Neural progenitor cell (in vitro differentiated cells): ENCODE measurements at regions not wholly inside any gene's neighbourhood (a gene's known extent, or its start where the extent isn't known, plus 50 kb on each side); places are given as distances from the start of the nearest gene placed in this dataset.

Experiments used
- DNase-seq: peaks from one replicate; pipeline ENCODE4 v3.0.0-alpha.2; 2016; ENCODE audit warnings: low spot score
- H2AFZ ChIP-seq: fragments of 200-600 bp; sonication (generic); replicated peaks from 2 replicates; pipeline ENCODE4 v1.6.1; 2016; ENCODE audit warnings: antibody characterized with exemption
- H3F3A ChIP-seq: fragments of 200-600 bp; sonication (generic); 2 replicates; pipeline ENCODE4 v1.6.1; 2016; ENCODE audit warnings: antibody characterized with exemption, low read depth
- H3K27ac ChIP-seq: fragments of 200-600 bp; sonication (generic); 2 replicates; pipeline ENCODE4 v1.5.1; 2016; ENCODE audit warnings: mild to moderate bottlenecking
- H3K27me3 ChIP-seq: fragments of 200-600 bp; sonication (generic); 2 replicates; pipeline ENCODE4 v1.6.1; 2016; ENCODE audit warnings: mild to moderate bottlenecking, moderate library complexity
- H3K36me3 ChIP-seq: fragments of 200-600 bp; sonication (generic); 2 replicates; pipeline ENCODE4 v1.5.1; 2016
- H3K4me1 ChIP-seq: fragments of 200-600 bp; sonication (generic); 2 replicates; pipeline ENCODE4 v1.6.1; 2016; ENCODE audit warnings: mixed run types
- H3K4me2 ChIP-seq: fragments of 200-600 bp; sonication (generic); 2 replicates; pipeline ENCODE4 v1.6.1; 2016
- H3K4me3 ChIP-seq: fragments of 200-600 bp; sonication (generic); 2 replicates; pipeline ENCODE4 v1.5.1; 2016
- H3K79me2 ChIP-seq: fragments of 200-600 bp; sonication (generic); 2 replicates; pipeline ENCODE4 v1.6.1; 2016; ENCODE audit warnings: low read depth
- H3K9ac ChIP-seq: fragments of 200-600 bp; sonication (generic); 2 replicates; pipeline ENCODE4 v1.6.1; 2016
- H3K9me3 ChIP-seq: fragments of 200-600 bp; sonication (generic); 2 replicates; pipeline ENCODE4 v1.5.1; 2016; ENCODE audit warnings: low read depth
- H4K20me1 ChIP-seq: fragments of 200-600 bp; sonication (generic); 2 replicates; pipeline ENCODE4 v1.6.1; 2016; ENCODE audit warnings: low read depth
- H3K27ac Mint-ChIP-seq: 3 replicates; pipeline ENCODE4 v1.8.0; 2021; ENCODE audit warnings: mixed read lengths
- H3K27me3 Mint-ChIP-seq: 2 replicates; pipeline ENCODE4 v1.8.0; 2022; ENCODE audit warnings: low read depth, mild to moderate bottlenecking, inconsistent platforms, moderate library complexity, mixed read lengths; ENCODE audit not compliant: insufficient read depth
- H3K36me3 Mint-ChIP-seq: 3 replicates; pipeline ENCODE4 v1.8.0; 2021; ENCODE audit warnings: mixed read lengths
- H3K4me1 Mint-ChIP-seq: 3 replicates; pipeline ENCODE4 v1.8.0; 2021; ENCODE audit warnings: mixed read lengths
- H3K4me3 Mint-ChIP-seq: 3 replicates; pipeline ENCODE4 v1.8.0; 2021; ENCODE audit warnings: mild to moderate bottlenecking, moderate library complexity, mixed read lengths
- H3K9me3 Mint-ChIP-seq: 3 replicates; pipeline ENCODE4 v1.8.0; 2020; ENCODE audit warnings: mixed read lengths
- CTCF ChIP-seq: fragments of 200-600 bp; sonication (generic); IDR thresholded peaks from 2 replicates; pipeline ENCODE4 v1.5.1; 2017; ENCODE audit warnings: antibody characterized with exemption, mild to moderate bottlenecking
- EZH2 ChIP-seq: fragments of 200-600 bp; sonication (generic); IDR thresholded peaks from 2 replicates; pipeline ENCODE4 v1.6.1; 2017; ENCODE audit warnings: antibody characterized with exemption, mild to moderate bottlenecking, moderate library complexity
- EZH2phosphoT487 ChIP-seq: fragments of 200-600 bp; sonication (generic); IDR thresholded peaks from 2 replicates; pipeline ENCODE4 v1.6.1; 2017; ENCODE audit warnings: antibody characterized with exemption

GRCh38 chr4:124501576-124501975 lies 211.0 kb downstream of the ANKRD50 start:
- H2AFZ ChIP-seq: no peak overlapping the region
- no peaks in the 10 kb centered on the region for H3K36me3 ChIP-seq
- no peak overlapping the region for H3K4me3 Mint-ChIP-seq

GRCh38 chr4:124504431-124504830 lies 208.1 kb downstream of the ANKRD50 start:
- H3K9me3 Mint-ChIP-seq: no peaks in the 10 kb centered on the region
- no peak overlapping the region for H3K27ac Mint-ChIP-seq
- no peaks in the 10 kb centered on the region for H3K36me3 ChIP-seq
- no peak for DNase-seq
- H2AFZ ChIP-seq: no peak overlapping the region
- H4K20me1 ChIP-seq: no peaks in the 10 kb centered on the region
- H3K79me2 ChIP-seq: no peaks in the 10 kb centered on the region
- peaks cover 5% of the 10 kb centered on the region for H3K4me1 ChIP-seq
- no peak overlapping the region for H3K9ac ChIP-seq
- H3K27me3 Mint-ChIP-seq: peaks cover 2% of the 10 kb centered on the region
- H3K9me3 ChIP-seq: no peaks in the 10 kb centered on the region
- no peak overlapping the region for H3K27ac ChIP-seq
- no peaks in the 10 kb centered on the region for H3K36me3 Mint-ChIP-seq
- H3K4me2 ChIP-seq: no peak overlapping the region
- H3K4me1 Mint-ChIP-seq: peaks cover 10% of the 10 kb centered on the region
- no peaks in the 10 kb centered on the region for H3K27me3 ChIP-seq
- H3K4me3 ChIP-seq: no peak overlapping the region
- no peak for TF ChIP-seq CTCF
- no peak for TF ChIP-seq EZH2phosphoT487
- no peak for TF ChIP-seq EZH2
- no peaks in the 10 kb centered on the region for H3F3A ChIP-seq
- no peak overlapping the region for H3K4me3 Mint-ChIP-seq

More at GRCh38 chr4:124501576-124501975, 211.0 kb downstream of the ANKRD50 start:
- Mint-ChIP-seq H3K4me1 (peaks cover 20% of the 10 kb centered on the region), H3K27me3 (no peaks in the 10 kb centered on the region), H3K27ac (no peak overlapping the region), H3K36me3 (no peaks in the 10 kb centered on the region), H3K9me3 (no peaks in the 10 kb centered on the region)
- Histone ChIP-seq H3K27me3 (no peaks in the 10 kb centered on the region), H3K9me3 (no peaks in the 10 kb centered on the region), H3K4me3 (no peak overlapping the region), H3F3A (no peaks in the 10 kb centered on the region), H3K4me1 (peaks cover 15% of the 10 kb centered on the region), H4K20me1 (no peaks in the 10 kb centered on the region), H3K79me2 (no peaks in the 10 kb centered on the region), H3K4me2 (no peak overlapping the region), H3K9ac (no peak overlapping the region), H3K27ac (no peak overlapping the region)
- TF ChIP-seq EZH2phosphoT487: no peak
- no peak for TF ChIP-seq CTCF
- no peak for TF ChIP-seq EZH2
- DNase-seq: no peak

GRCh38 chr4:124505211-124505610 lies 207.3 kb downstream of the ANKRD50 start:
- H3K27ac ChIP-seq: no peak overlapping the region
- Mint-ChIP-seq H3K4me3 (no peak overlapping the region), H3K27me3 (peaks cover 2% of the 10 kb centered on the region), H3K9me3 (no peaks in the 10 kb centered on the region), H3K36me3 (no peaks in the 10 kb centered on the region), H3K27ac (no peak overlapping the region), H3K4me1 (peaks cover 3% of the 10 kb centered on the region)
- H3K9ac ChIP-seq: no peak overlapping the region
- no peak overlapping the region for H2AFZ ChIP-seq
- TF ChIP-seq CTCF: no peak
- TF ChIP-seq EZH2phosphoT487: no peak
- no peak for TF ChIP-seq EZH2
- no peaks in the 10 kb centered on the region for H3K79me2 ChIP-seq
- no peak overlapping the region for H3K4me3 ChIP-seq
- H3K36me3 ChIP-seq: no peaks in the 10 kb centered on the region
- no peaks in the 10 kb centered on the region for H4K20me1 ChIP-seq
- H3F3A ChIP-seq: no peaks in the 10 kb centered on the region
- H3K27me3 ChIP-seq: no peaks in the 10 kb centered on the region
- H3K4me1 ChIP-seq: no peaks in the 10 kb centered on the region
- no peaks in the 10 kb centered on the region for H3K9me3 ChIP-seq
- no peak for DNase-seq
- H3K4me2 ChIP-seq: no peak overlapping the region
